Cardiac muscle cell (in vitro differentiated cells and primary cell): ENCODE measurements at regions not wholly inside any gene's neighbourhood (a gene's known extent, or its start where the extent isn't known, plus 50 kb on each side); places are given as distances from the start of the nearest gene placed in this dataset.

Source experiments
- DNase-seq, 2 donors: peaks; one replicate each; pipeline versions ENCODE4 v3.0.0 to v3.0.0-alpha.2; 2010 to 2017; ENCODE audit warnings: low read depth in 1 of 2, low spot score in 1 of 2
- H3K27ac ChIP-seq: fragments of 200-600 bp; sonication (generic); 2 replicates; pipeline ENCODE4 v1.5.1; 2016
- H3K27me3 ChIP-seq: fragments of 200-600 bp; sonication (generic); 2 replicates; pipeline ENCODE4 v1.6.0; 2016; ENCODE audit warnings: control low read depth
- H3K36me3 ChIP-seq: fragments of 200-600 bp; sonication (generic); 2 replicates; pipeline ENCODE4 v1.5.1; 2016; ENCODE audit warnings: control low read depth
- H3K4me1 ChIP-seq: fragments of 200-600 bp; sonication (generic); 2 replicates; pipeline ENCODE4 v1.8.1; 2017; ENCODE audit warnings: low read depth, mild to moderate bottlenecking, mixed run types
- H3K4me3 ChIP-seq: fragments of 200-600 bp; sonication (generic); 2 replicates; pipeline ENCODE4 v1.5.1; 2016; ENCODE audit warnings: mild to moderate bottlenecking
- H3K9me3 ChIP-seq: fragments of 200-600 bp; sonication (generic); 2 replicates; pipeline ENCODE4 v1.5.1; 2017; ENCODE audit warnings: low read depth, mild to moderate bottlenecking, control low read depth
- CTCF ChIP-seq: IDR thresholded peaks from 2 replicates; pipeline ENCODE4 v1.5.1; 2012; ENCODE audit warnings: low read depth, mild to moderate bottlenecking, low read length

GRCh38 chr5:124030043-124030491, 518.1 kb downstream of the CSNK1G3 start:
- peaks cover 3% of the 10 kb centered on the region for H3K4me1 ChIP-seq
- no peak for TF ChIP-seq CTCF
- H3K27ac ChIP-seq, result no peak overlapping the region
- H3K27me3 ChIP-seq, result no peaks in the 10 kb centered on the region
- no peak for DNase-seq
- H3K9me3 ChIP-seq, result no peaks in the 10 kb centered on the region
- H3K4me3 ChIP-seq, result no peak overlapping the region
- no peaks in the 10 kb centered on the region for H3K36me3 ChIP-seq

DNA sequence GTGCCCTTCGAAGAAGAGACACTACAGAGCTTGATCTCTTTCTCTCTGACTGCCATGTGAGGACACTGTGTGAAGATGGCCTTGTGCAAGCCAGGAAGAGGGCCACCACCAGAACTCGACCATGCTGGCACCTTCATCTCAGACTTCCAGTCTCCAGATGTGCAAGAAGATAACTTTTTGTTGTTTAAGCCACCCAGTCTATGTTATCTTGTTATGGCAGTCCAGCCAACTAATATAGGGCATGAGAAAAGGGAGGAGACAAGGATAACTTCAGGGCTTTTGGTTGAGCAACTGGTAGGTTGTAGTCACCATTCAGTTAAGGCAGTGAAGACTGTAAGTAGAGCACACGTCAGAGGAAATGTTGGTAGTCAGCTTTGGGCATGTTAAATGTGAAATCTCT, 515.5 kb downstream of the CSNK1G3 start:
- no peaks in the 10 kb centered on the region for H3K9me3 ChIP-seq
- H3K4me3 ChIP-seq, result no peak overlapping the region
- DNase-seq, result no peak
- H3K36me3 ChIP-seq, result no peaks in the 10 kb centered on the region
- no peak for TF ChIP-seq CTCF
- no peaks in the 10 kb centered on the region for H3K27me3 ChIP-seq
- no peak overlapping the region for H3K27ac ChIP-seq
- peaks cover 5% of the 10 kb centered on the region for H3K4me1 ChIP-seq

DNA sequence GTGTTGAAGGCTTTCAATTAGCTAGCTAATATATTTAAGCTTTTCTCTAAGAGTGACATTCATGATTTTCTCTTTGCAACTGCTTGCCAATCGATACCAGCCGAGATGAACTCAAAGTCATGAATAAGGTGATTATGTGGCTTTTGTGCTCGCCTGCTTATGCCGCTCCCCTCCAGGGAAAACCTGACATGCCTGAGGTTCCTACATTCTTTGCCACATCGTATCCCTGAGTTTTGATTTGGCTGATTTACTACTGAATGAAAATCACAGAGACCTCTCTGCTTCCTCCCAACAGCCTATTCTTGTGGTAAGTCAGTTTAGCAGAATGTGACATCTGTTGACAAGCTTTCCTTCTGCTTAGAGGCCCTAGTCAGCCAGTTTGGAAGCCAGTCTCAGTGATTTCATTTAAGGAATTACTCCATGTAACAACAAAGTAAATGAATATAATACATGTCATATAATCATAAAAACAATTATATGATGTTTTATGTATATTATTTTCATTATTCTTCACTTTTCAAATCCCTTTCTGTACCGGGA, 513.4 kb downstream of the CSNK1G3 start:
- no peaks in the 10 kb centered on the region for H3K27me3 ChIP-seq
- DNase-seq, result no peak
- peaks cover 4% of the 10 kb centered on the region for H3K9me3 ChIP-seq
- no peak overlapping the region for H3K27ac ChIP-seq
- H3K4me1 ChIP-seq, result peaks cover 5% of the 10 kb centered on the region
- no peak overlapping the region for H3K4me3 ChIP-seq
- no peak for TF ChIP-seq CTCF
- H3K36me3 ChIP-seq, result no peaks in the 10 kb centered on the region

GRCh38 chr5:124022966-124023365, 511.0 kb downstream of the CSNK1G3 start:
- no peak overlapping the region for H3K4me3 ChIP-seq
- H3K36me3 ChIP-seq, result no peaks in the 10 kb centered on the region
- H3K4me1 ChIP-seq, result peaks cover 5% of the 10 kb centered on the region
- no peak overlapping the region for H3K27ac ChIP-seq
- H3K9me3 ChIP-seq, result peaks cover 4% of the 10 kb centered on the region
- TF ChIP-seq CTCF, result no peak
- H3K27me3 ChIP-seq, result no peaks in the 10 kb centered on the region
- no peak for DNase-seq

DNA sequence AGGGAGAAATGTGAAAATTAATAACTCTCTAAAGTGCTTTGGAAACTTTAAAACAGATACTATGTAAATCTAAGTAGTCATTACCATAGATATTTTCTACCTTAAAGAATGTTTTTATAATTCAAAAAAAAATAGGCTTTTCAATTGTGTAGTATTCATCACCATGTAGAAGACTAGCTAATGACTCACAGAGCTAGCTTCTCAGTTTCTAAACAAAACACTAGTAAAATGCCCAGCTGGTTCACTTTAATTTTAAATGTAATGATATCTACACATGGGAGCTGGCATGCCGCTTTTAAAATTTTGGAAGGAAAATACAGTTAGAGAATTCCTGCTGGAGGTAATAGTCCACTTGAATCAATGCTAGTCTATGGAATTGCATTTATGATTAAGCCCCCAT, 509.8 kb downstream of the CSNK1G3 start:
- Histone ChIP-seq H3K27me3 (no peaks in the 10 kb centered on the region), H3K4me1 (peaks cover 5% of the 10 kb centered on the region), H3K36me3 (no peaks in the 10 kb centered on the region), H3K9me3 (peaks cover 4% of the 10 kb centered on the region), H3K4me3 (no peak overlapping the region), H3K27ac (no peak overlapping the region)
- TF ChIP-seq CTCF, result no peak
- DNase-seq, result no peak
